K562 (cell line): ENCODE measurements at regions not wholly inside any gene's neighbourhood (a gene's known extent, or its start where the extent isn't known, plus 50 kb on each side); places are given as distances from the start of the nearest gene placed in this dataset.

ENCODE experiments used
- ATAC-seq: fragments of 200-7000 bp; cut with Tn5 transposase; 3 replicates; pipeline ENCODE4 v1.9.1; 2020; ENCODE audit warnings: moderate library complexity
- BruUV-seq: library from RNA; stranded (reverse); fragments of 400-500 nt; replicated peaks from 2 replicates; lab custom pipeline; 2021; lab: Mats Ljungman, UMichigan
- CTCF ChIA-PET: fragments of 300-600 bp; formaldehyde crosslinking; extraction: SDS; loops from one replicate; lab custom pipeline; 2021; ENCODE audit warnings: low intra/inter-chr PET ratio; lab: Yijun Ruan, JAX
- POLR2A ChIA-PET: fragments of 300-600, 350-650 bp; sonication (Branson Sonifier 250); formaldehyde crosslinking; extraction: SDS; loops from one replicate; lab custom pipeline; 2021; ENCODE audit warnings: antibody characterized with exemption, inconsistent platforms; lab: Yijun Ruan, JAX
- DNase-seq, 4 experiments: peaks; one replicate each; pipeline versions ENCODE4 v3.0.0 to v3.0.0-alpha.2; 2011 to 2018; ENCODE audit warnings: low spot score in 3 of 4, mixed read lengths in 3 of 4; ENCODE audit errors: extremely low read depth in 1 of 4
- FAIRE-seq: peaks from 2 replicates; lab custom pipeline; 2011; peaks lifted over from hg19 to GRCh38; lab: Jason Lieb, UNC
- H2AFZ ChIP-seq: 2 replicates; pipeline ENCODE4 v1.6.0; 2011; ENCODE audit warnings: low read depth, low read length, control low read depth, inconsistent platforms
- H3K27ac ChIP-seq: fragments of 200-600 bp; 3 replicates; pipeline ENCODE4 v1.8.0; 2011; ENCODE audit warnings: low read depth, mild to moderate bottlenecking, control low read depth, inconsistent platforms, low read length, moderate library complexity, mixed read lengths; ENCODE audit errors: extremely low read depth
- H3K27me3 ChIP-seq, 2 experiments: fragments of 300-600 bp in 1 of 2; 2 replicates in 1 of 2; 3 replicates in 1 of 2; pipeline versions ENCODE4 v1.6.0 to v1.8.0; 2011; ENCODE audit warnings: inconsistent platforms in 2 of 2, low read length in 2 of 2, mild to moderate bottlenecking in 1 of 2, mixed read lengths in 1 of 2, moderate library complexity in 1 of 2; ENCODE audit not compliant: control insufficient read depth in 2 of 2, insufficient read depth in 2 of 2
- H3K36me3 ChIP-seq: fragments of 300-600 bp; 3 replicates; pipeline ENCODE4 v1.8.0; 2011; ENCODE audit warnings: mild to moderate bottlenecking, low read length, inconsistent platforms; ENCODE audit not compliant: control insufficient read depth, insufficient read depth
- H3K4me1 ChIP-seq, 2 experiments: fragments of 200-600 bp in 1 of 2; replicated peaks in 1 of 2; 2 replicates in 1 of 2; 3 replicates in 1 of 2; pipeline versions ENCODE4 v1.5.1 to v1.8.0; 2011; ENCODE audit warnings: inconsistent platforms in 2 of 2, low read length in 2 of 2, mild to moderate bottlenecking in 1 of 2, mixed read lengths in 1 of 2, moderate library complexity in 1 of 2; ENCODE audit not compliant: control insufficient read depth in 2 of 2, insufficient read depth in 2 of 2
- H3K4me2 ChIP-seq: 2 replicates; pipeline ENCODE4 v1.6.1; 2011; ENCODE audit warnings: low read length, control low read depth, inconsistent platforms, mixed read lengths; ENCODE audit not compliant: insufficient read depth
- H3K4me3 ChIP-seq: fragments of 200-600 bp; sonication (generic), shearing (Covaris generic); 2 replicates; pipeline ENCODE4 v1.5.1; 2016; ENCODE audit warnings: control low read depth, inconsistent platforms
- H3K79me2 ChIP-seq: fragments of 200-600 bp; 3 replicates; pipeline ENCODE4 v1.8.0; 2011; ENCODE audit warnings: low read length, inconsistent platforms; ENCODE audit not compliant: control insufficient read depth, insufficient read depth
- H3K9ac ChIP-seq, 2 experiments: 2 replicates each; pipeline versions ENCODE4 v1.6.0 to v1.6.1; 2011; ENCODE audit warnings: low read depth in 2 of 2, low read length in 2 of 2, control low read depth in 1 of 2, inconsistent platforms in 1 of 2, mild to moderate bottlenecking in 1 of 2, mixed read lengths in 1 of 2; ENCODE audit not compliant: insufficient read depth in 1 of 2
- H3K9me1 ChIP-seq: one replicate; pipeline ENCODE4 v1.6.0; 2011; ENCODE audit warnings: inconsistent platforms, mild to moderate bottlenecking, low read length, moderate library complexity; ENCODE audit not compliant: control insufficient read depth, insufficient read depth
- H3K9me3 ChIP-seq: replicated peaks from 2 replicates; pipeline ENCODE4 v1.5.1; 2011; ENCODE audit warnings: low read depth, low read length, inconsistent platforms; ENCODE audit not compliant: control insufficient read depth, insufficient read depth
- H4K20me1 ChIP-seq: replicated peaks from 2 replicates; pipeline ENCODE4 v1.6.1; 2011; ENCODE audit warnings: low read length, inconsistent platforms, mixed read lengths; ENCODE audit not compliant: control insufficient read depth, insufficient read depth
- CBX2 ChIP-seq: fragments of 200-600 bp; sonication (generic); IDR thresholded peaks from one replicate; pipeline ENCODE4 v1.6.1; 2012; ENCODE audit warnings: mild to moderate bottlenecking, low read length, inconsistent platforms; ENCODE audit not compliant: insufficient read depth, poor library complexity, severe bottlenecking
- CREB3L1 ChIP-seq: fragments of 450-650 bp; IDR thresholded peaks from 2 replicates; pipeline ENCODE4 v1.6.1; 2014; ENCODE audit warnings: low read depth, mild to moderate bottlenecking, moderate library complexity, borderline replicate concordance
- DIDO1 ChIP-seq: fragments of 450-650 bp; IDR thresholded peaks from 2 replicates; pipeline ENCODE4 v1.6.1; 2016; ENCODE audit warnings: low read depth, missing biosample characterization, missing genetic modification characterization
- ELF4 ChIP-seq: fragments of 450-650 bp; formaldehyde crosslinking; IDR thresholded peaks from 2 replicates; pipeline ENCODE4 v1.4.0; 2022; ENCODE audit warnings: missing genetic modification characterization
- GTF2B ChIP-seq: IDR thresholded peaks from 2 replicates; pipeline ENCODE4 v1.6.1; 2011; ENCODE audit not compliant: insufficient read length; ENCODE audit errors: extremely low read depth
- KDM4B ChIP-seq, 2 experiments: fragments of 450-650 bp in 1 of 2; sonication (generic) in 1 of 2; IDR thresholded peaks; 2 replicates each; pipeline ENCODE4 v1.6.1; 2016 to 2017; ENCODE audit warnings: borderline replicate concordance in 2 of 2, antibody characterized with exemption in 1 of 2, low read depth in 1 of 2, mild to moderate bottlenecking in 1 of 2
- MBD1 ChIP-seq: fragments of 250-450 bp; sonication (Bioruptor Pico); IDR thresholded peaks from 2 replicates; pipeline ENCODE4 v1.8.0; 2022; ENCODE audit warnings: inconsistent platforms
- MLX ChIP-seq, 2 experiments: fragments of 450-650 bp in 1 of 2; sonication (generic) in 1 of 2; formaldehyde crosslinking; conservative IDR thresholded peaks; 2 replicates each; pipeline versions ENCODE4 v1.4.0 to v1.8.1; 2020 to 2022; ENCODE audit warnings: mild to moderate bottlenecking in 1 of 2, missing genetic modification reagents in 1 of 2
- PRMT5 ChIP-seq: sonication (generic); formaldehyde crosslinking; IDR thresholded peaks from 2 replicates; pipeline ENCODE4 v1.5.0; 2020; ENCODE audit warnings: missing genetic modification reagents
- TCF15 ChIP-seq: fragments of 250-450 bp; sonication (Bioruptor Pico); IDR thresholded peaks from 2 replicates; pipeline ENCODE4 v1.8.0; 2022; ENCODE audit warnings: moderate library complexity, mild to moderate bottlenecking, inconsistent platforms
- TCF3 ChIP-seq: sonication (generic); formaldehyde crosslinking; IDR thresholded peaks from 2 replicates; pipeline ENCODE4 v1.4.0; 2020; ENCODE audit warnings: mild to moderate bottlenecking, missing genetic modification reagents
- ZNF143 ChIP-seq: sonication (generic); formaldehyde crosslinking; IDR thresholded peaks from 2 replicates; pipeline ENCODE4 v1.9.0; 2022; ENCODE audit warnings: mild to moderate bottlenecking, missing genetic modification reagents
- ZNF165 ChIP-seq: fragments of 250-450 bp; sonication (Bioruptor Pico); IDR thresholded peaks from 2 replicates; pipeline ENCODE4 v1.4.0; 2020; ENCODE audit warnings: borderline replicate concordance
- ZNF3 ChIP-seq: fragments of 250-450 bp; sonication (Bioruptor Pico); IDR thresholded peaks from 2 replicates; pipeline ENCODE4 v1.5.0; 2021; ENCODE audit warnings: mild to moderate bottlenecking, moderate library complexity
- ZNF77 ChIP-seq: fragments of 250-450 bp; sonication (Bioruptor Pico); IDR thresholded peaks from 2 replicates; pipeline ENCODE4 v1.5.0; 2020
- ZNF830 ChIP-seq: fragments of 250-450 bp; sonication (Bioruptor Pico); IDR thresholded peaks from 2 replicates; pipeline ENCODE4 v1.5.0; 2021; ENCODE audit warnings: mild to moderate bottlenecking
- ZSCAN29 ChIP-seq: fragments of 450-650 bp; IDR thresholded peaks from 2 replicates; pipeline ENCODE4 v1.6.1; 2017
- WGBS: fragments of 100-300 bp; shearing (Covaris generic); methylation state at CpG from one replicate; pipeline ENCODE4 v1.1.6; 2016; ENCODE audit warnings: low coverage, mixed read lengths; ENCODE audit not compliant: insufficient coverage; ENCODE audit errors: missing lambda C conversion rate; 5-methylcytosine and 5-hydroxymethylcytosine counted together
- in situ Hi-C: fragments of 300-500 bp; cut with MboI; formaldehyde crosslinking; loops from 4 replicates; pipeline ENCODE4 v1.15.0; 2018; ENCODE audit warnings: inconsistent platforms, mixed read lengths
- intact Hi-C: fragments of 100-400 bp; cut with micrococcal nuclease; formaldehyde crosslinking; loops from 2 replicates; pipeline ENCODE4 v1.14.2; 2022

- no peak for TF ChIP-seq MBD1 (CRISPR knock-in tag)
- TF ChIP-seq ELF4 (CRISPR knock-in tag), result no peak
- TF ChIP-seq ZNF3, result no peak
- TF ChIP-seq CBX2, result no peak
- TF ChIP-seq ZNF143 (CRISPR knock-in tag), result no peak
- TF ChIP-seq PRMT5 (CRISPR knock-in tag), result no peak
- no peak for TF ChIP-seq TCF3
- no peak for TF ChIP-seq ZNF830 (CRISPR knock-in tag)
Measured at GRCh38 chr3:147117631-147118030, 288.7 kb downstream of the ZIC4 start (continued).

GRCh38 chr3:147113293-147114044 lies 292.9 kb downstream of the ZIC4 start:
- Histone ChIP-seq H3K9me1 (no peaks in the 10 kb centered on the region), H3K4me1 (no peaks in the 10 kb centered on the region), H2AFZ (no peak overlapping the region), H3K79me2 (no peaks in the 10 kb centered on the region), H3K9me3 (no peaks in the 10 kb centered on the region), H3K36me3 (no peaks in the 10 kb centered on the region), H3K4me3 (no peak overlapping the region), H3K9ac (no peak overlapping the region), H3K27ac (no peak overlapping the region), H3K27me3 (no peaks in the 10 kb centered on the region), H3K4me2 (no peak overlapping the region), H4K20me1 (no peaks in the 10 kb centered on the region)
- CTCF ChIA-PET, result no interaction called here
- DNase-seq, result no peak
- 5% methylated on average over 3 of the region's 3 CpGs for WGBS
- no TSS peak for BruUV-seq
- POLR2A ChIA-PET, result no interaction called here
- intact Hi-C loops (no loop called here), in situ Hi-C loops (no loop called here)
- ATAC-seq, result no peak
- no peak for FAIRE-seq
- TF ChIP-seq CREB3L1 (no peak), MLX (CRISPR knock-in tag; conservative IDR thresholded peaks at IDR 0.05) (no peak), GTF2B (no peak), ZNF77 (CRISPR knock-in tag) (no peak), KDM4B (IDR thresholded peaks at IDR 0.05; ENCODE audit: borderline replicate concordance in 2 of 2, low read depth in 1 of 2) (no peak), ZSCAN29 (no peak), DIDO1 (no peak), TCF15 (no peak), ZNF165 (CRISPR knock-in tag) (no peak)
